HEK293T (cell line): ENCODE measurements at regions not wholly inside any gene's neighbourhood (a gene's known extent, or its start where the extent isn't known, plus 50 kb on each side); places are given as distances from the start of the nearest gene placed in this dataset.

Source experiments
- ARNT ChIP-seq: fragments of 450-650 bp; IDR thresholded peaks from 2 replicates; pipeline ENCODE4 v1.6.1; 2017; ENCODE audit warnings: mild to moderate bottlenecking
- BHLHE40 ChIP-seq: fragments of 450-650 bp; IDR thresholded peaks from 2 replicates; pipeline ENCODE4 v1.6.1; 2016; ENCODE audit warnings: mild to moderate bottlenecking, moderate library complexity, borderline replicate concordance
- ELF4 ChIP-seq: fragments of 450-650 bp; IDR thresholded peaks from 2 replicates; pipeline ENCODE4 v1.6.1; 2017; ENCODE audit warnings: antibody characterized with exemption
- FOXA1 ChIP-seq: fragments of 450-650 bp; IDR thresholded peaks from 2 replicates; pipeline ENCODE4 v1.6.1; 2016; ENCODE audit warnings: mild to moderate bottlenecking
- FOXK2 ChIP-seq: fragments of 450-650 bp; IDR thresholded peaks from 2 replicates; pipeline ENCODE4 v1.6.1; 2016; ENCODE audit warnings: mild to moderate bottlenecking
- FOXM1 ChIP-seq: fragments of 450-650 bp; IDR thresholded peaks from 2 replicates; pipeline ENCODE4 v1.6.1; 2017; ENCODE audit warnings: mild to moderate bottlenecking, borderline replicate concordance
- HDGF ChIP-seq: fragments of 450-650 bp; IDR thresholded peaks from 2 replicates; pipeline ENCODE4 v1.6.1; 2017; ENCODE audit warnings: antibody characterized with exemption, borderline replicate concordance
- L3MBTL2 ChIP-seq: fragments of 450-650 bp; conservative IDR thresholded peaks from 2 replicates; pipeline ENCODE4 v1.6.1; 2016; ENCODE audit warnings: mild to moderate bottlenecking
- LEF1 ChIP-seq: fragments of 450-650 bp; IDR thresholded peaks from 2 replicates; pipeline ENCODE4 v1.6.1; 2017; ENCODE audit warnings: mild to moderate bottlenecking, borderline replicate concordance
- SP1 ChIP-seq: fragments of 450-650 bp; IDR thresholded peaks from 2 replicates; pipeline ENCODE4 v1.6.1; 2017
- SUZ12 ChIP-seq: fragments of 450-650 bp; IDR thresholded peaks from 2 replicates; pipeline ENCODE4 v1.6.1; 2016; ENCODE audit warnings: mild to moderate bottlenecking

- TF ChIP-seq FOXA1 (no peak), FOXM1 (no peak), ARNT (no peak), L3MBTL2 (no peak), SP1 (no peak), HDGF (no peak), SUZ12 (no peak), LEF1 (no peak), FOXK2 (no peak), ELF4 (no peak), BHLHE40 (no peak)
Measured at GRCh38 chr16:76824221-76824620, 366.8 kb upstream of the MON1B start.
